CD14-positive monocyte (primary cell): ENCODE measurements at regions not wholly inside any gene's neighbourhood (a gene's known extent, or its start where the extent isn't known, plus 50 kb on each side); places are given as distances from the start of the nearest gene placed in this dataset.

ENCODE experiments used
- DNase-seq, 3 donors: peaks; one replicate each; pipeline ENCODE4 v3.0.0-alpha.2; 2011 to 2022
- H2AFZ ChIP-seq: 2 replicates; pipeline ENCODE4 v1.6.0; 2012; ENCODE audit warnings: mild to moderate bottlenecking, low read depth, low read length, inconsistent platforms; ENCODE audit not compliant: insufficient read depth, poor library complexity, severe bottlenecking
- H3K27ac ChIP-seq, 2 donors: 1 replicate in 1 of 2; 2 replicates in 1 of 2; pipeline ENCODE4 v1.5.1; 2012 to 2013; ENCODE audit warnings: low read length in 2 of 2, control low read depth in 1 of 2, inconsistent platforms in 1 of 2, low read depth in 1 of 2, mild to moderate bottlenecking in 1 of 2
- H3K27me3 ChIP-seq, 2 donors: one replicate each; pipeline versions ENCODE4 v1.6.0 to v1.6.1; 2011 to 2013; ENCODE audit warnings: low read length in 2 of 2; ENCODE audit not compliant: control insufficient read depth in 2 of 2, insufficient read depth in 2 of 2
- H3K36me3 ChIP-seq, 2 donors: replicated peaks in 1 of 2; 1 replicate in 1 of 2; 2 replicates in 1 of 2; pipeline versions ENCODE4 v1.5.1 to v1.6.1; 2012 to 2013; ENCODE audit warnings: low read length in 2 of 2, control low read depth in 1 of 2, inconsistent platforms in 1 of 2, mild to moderate bottlenecking in 1 of 2; ENCODE audit not compliant: insufficient read depth in 2 of 2, control insufficient read depth in 1 of 2
- H3K4me1 ChIP-seq, 2 donors: 1 replicate in 1 of 2; 2 replicates in 1 of 2; pipeline versions ENCODE4 v1.5.1 to v1.6.1; 2012 to 2013; ENCODE audit warnings: low read length in 2 of 2, control low read depth in 1 of 2, inconsistent platforms in 1 of 2, mild to moderate bottlenecking in 1 of 2, moderate library complexity in 1 of 2; ENCODE audit not compliant: insufficient read depth in 2 of 2, control insufficient read depth in 1 of 2
- H3K4me2 ChIP-seq: replicated peaks from 2 replicates; pipeline ENCODE3; 2012; ENCODE audit warnings: low read length, moderate library complexity, mild to moderate bottlenecking; ENCODE audit not compliant: poor library complexity, severe bottlenecking; ENCODE audit errors: extremely low read depth
- H3K4me3 ChIP-seq, 3 experiments: fragments of 200-600 bp in 1 of 3; sonication (generic) in 1 of 3; replicated peaks in 1 of 3; 1 replicate in 2 of 3; 2 replicates in 1 of 3; pipeline ENCODE4 v1.5.1; 2011 to 2013; ENCODE audit warnings: low read length in 3 of 3, mild to moderate bottlenecking in 3 of 3, control low read depth in 2 of 3, low read depth in 2 of 3, inconsistent platforms in 1 of 3, moderate library complexity in 1 of 3
- H3K79me2 ChIP-seq: 2 replicates; pipeline ENCODE4 v1.6.0; 2012; ENCODE audit warnings: mild to moderate bottlenecking, control low read depth, inconsistent platforms, low read length, moderate library complexity; ENCODE audit not compliant: insufficient read depth
- H3K9ac ChIP-seq: 2 replicates; pipeline ENCODE4 v1.6.0; 2017; ENCODE audit warnings: low read length, mild to moderate bottlenecking; ENCODE audit not compliant: insufficient read depth, poor library complexity, severe bottlenecking
- H3K9me3 ChIP-seq, 2 donors: replicated peaks in 1 of 2; 1 replicate in 1 of 2; 2 replicates in 1 of 2; pipeline versions ENCODE4 v1.5.1 to v1.6.1; 2012 to 2013; ENCODE audit warnings: low read length in 2 of 2, control low read depth in 1 of 2; ENCODE audit not compliant: control insufficient read depth in 1 of 2, insufficient read depth in 1 of 2
- H4K20me1 ChIP-seq: 2 replicates; pipeline ENCODE4 v1.6.0; 2012; ENCODE audit warnings: mild to moderate bottlenecking, low read length, control low read depth, moderate library complexity; ENCODE audit not compliant: insufficient read depth
- H3K27ac Mint-ChIP-seq, 7 donors: one replicate each; pipeline ENCODE4 v1.8.0; 2020; ENCODE audit warnings: mild to moderate bottlenecking in 7 of 7, mixed read lengths in 7 of 7, moderate library complexity in 6 of 7, inconsistent platforms in 2 of 7
- H3K27me3 Mint-ChIP-seq, 3 donors: one replicate each; pipeline ENCODE4 v1.8.0; 2021 to 2022; ENCODE audit warnings: low read depth in 3 of 3, mild to moderate bottlenecking in 3 of 3, mixed read lengths in 3 of 3, moderate library complexity in 3 of 3, inconsistent platforms in 1 of 3
- H3K36me3 Mint-ChIP-seq, 2 donors: one replicate each; pipeline ENCODE4 v1.8.0; 2020; ENCODE audit warnings: mixed read lengths in 2 of 2, inconsistent platforms in 1 of 2, mild to moderate bottlenecking in 1 of 2
- H3K4me1 Mint-ChIP-seq: one replicate; pipeline ENCODE4 v1.8.0; 2020; ENCODE audit warnings: mild to moderate bottlenecking, mixed read lengths
- H3K4me3 Mint-ChIP-seq, 2 donors: one replicate each; pipeline ENCODE4 v1.8.0; 2020; ENCODE audit warnings: mild to moderate bottlenecking in 2 of 2, mixed read lengths in 2 of 2, moderate library complexity in 1 of 2
- H3K9me3 Mint-ChIP-seq, 7 donors: one replicate each; pipeline ENCODE4 v1.8.0; 2020 to 2022; ENCODE audit warnings: mixed read lengths in 7 of 7, mild to moderate bottlenecking in 6 of 7, moderate library complexity in 6 of 7, inconsistent platforms in 2 of 7
- WGBS: methylation state at CpG from one replicate; pipeline ENCODE4 v1.1.5; 2013; ENCODE audit warnings: missing lambda C conversion rate; ENCODE audit not compliant: insufficient coverage; 5-methylcytosine and 5-hydroxymethylcytosine counted together
- intact Hi-C, 2 donors: fragments of 100-400 bp; cut with micrococcal nuclease; formaldehyde crosslinking; loops; one replicate each; pipeline versions ENCODE4 v1.15.0 to v1.15.1; 2023
- TF ChIP-seq, protein P1 (sequence below): fragments of 200-600 bp; IDR thresholded peaks from one replicate; pipeline ENCODE4 v1.8.0; 2022; ENCODE audit warnings: antibody characterized with exemption, mild to moderate bottlenecking

DNA sequence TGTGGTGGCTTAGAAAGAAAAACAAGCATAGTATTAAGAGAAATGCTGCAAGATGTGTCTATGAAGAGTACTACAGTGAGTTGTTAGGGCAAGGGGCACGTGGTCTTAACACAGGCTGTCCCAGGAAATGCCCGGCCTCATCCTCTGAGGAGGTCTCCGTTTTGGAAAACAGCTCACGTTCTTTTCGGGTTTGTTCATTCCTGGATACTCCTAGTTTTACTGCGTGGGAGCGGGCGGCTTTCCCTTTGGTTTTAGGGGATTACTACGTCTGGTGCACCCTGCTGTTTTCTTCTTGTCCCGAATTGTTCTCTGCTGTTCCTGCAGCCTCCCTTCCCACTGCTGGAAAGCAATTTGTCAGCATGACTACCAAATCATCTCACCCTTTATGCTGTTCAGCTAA lies 55.5 kb upstream of the RAB6D start:
- Histone ChIP-seq H4K20me1 (no peaks in the 10 kb centered on the region), H3K4me3 (no peak overlapping the region), H3K4me1 (no peaks in the 10 kb centered on the region), H3K9ac (no peak overlapping the region), H3K9me3 (peaks cover 0 to 10% of the 10 kb centered on the region in 2 donors), H3K27me3 (peaks cover 23 to 30% of the 10 kb centered on the region in 2 donors), H3K4me2 (no peak overlapping the region), H3K36me3 (no peaks in the 10 kb centered on the region), H3K27ac (no peak overlapping the region), H3K79me2 (no peaks in the 10 kb centered on the region), H2AFZ (no peak overlapping the region)
- TF ChIP-seq, protein P1, sequence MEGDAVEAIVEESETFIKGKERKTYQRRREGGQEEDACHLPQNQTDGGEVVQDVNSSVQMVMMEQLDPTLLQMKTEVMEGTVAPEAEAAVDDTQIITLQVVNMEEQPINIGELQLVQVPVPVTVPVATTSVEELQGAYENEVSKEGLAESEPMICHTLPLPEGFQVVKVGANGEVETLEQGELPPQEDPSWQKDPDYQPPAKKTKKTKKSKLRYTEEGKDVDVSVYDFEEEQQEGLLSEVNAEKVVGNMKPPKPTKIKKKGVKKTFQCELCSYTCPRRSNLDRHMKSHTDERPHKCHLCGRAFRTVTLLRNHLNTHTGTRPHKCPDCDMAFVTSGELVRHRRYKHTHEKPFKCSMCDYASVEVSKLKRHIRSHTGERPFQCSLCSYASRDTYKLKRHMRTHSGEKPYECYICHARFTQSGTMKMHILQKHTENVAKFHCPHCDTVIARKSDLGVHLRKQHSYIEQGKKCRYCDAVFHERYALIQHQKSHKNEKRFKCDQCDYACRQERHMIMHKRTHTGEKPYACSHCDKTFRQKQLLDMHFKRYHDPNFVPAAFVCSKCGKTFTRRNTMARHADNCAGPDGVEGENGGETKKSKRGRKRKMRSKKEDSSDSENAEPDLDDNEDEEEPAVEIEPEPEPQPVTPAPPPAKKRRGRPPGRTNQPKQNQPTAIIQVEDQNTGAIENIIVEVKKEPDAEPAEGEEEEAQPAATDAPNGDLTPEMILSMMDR, result no peak
- WGBS, result 49% methylated on average over 3 of the region's 10 CpGs
- DNase-seq, result no peak
- peaks cover 31 to 53% (median 36%) of the 10 kb centered on the region in 3 donors for H3K27me3 Mint-ChIP-seq
- intact Hi-C loops, result no loop called here
- H3K9me3 Mint-ChIP-seq, result peaks cover 0 to 7% (median 0%) of the 10 kb centered on the region in 7 donors
- H3K4me3 Mint-ChIP-seq, result no peak overlapping the region
- no peaks in the 10 kb centered on the region for H3K36me3 Mint-ChIP-seq
- no peaks in the 10 kb centered on the region for H3K4me1 Mint-ChIP-seq
- no peak overlapping the region for H3K27ac Mint-ChIP-seq

DNA sequence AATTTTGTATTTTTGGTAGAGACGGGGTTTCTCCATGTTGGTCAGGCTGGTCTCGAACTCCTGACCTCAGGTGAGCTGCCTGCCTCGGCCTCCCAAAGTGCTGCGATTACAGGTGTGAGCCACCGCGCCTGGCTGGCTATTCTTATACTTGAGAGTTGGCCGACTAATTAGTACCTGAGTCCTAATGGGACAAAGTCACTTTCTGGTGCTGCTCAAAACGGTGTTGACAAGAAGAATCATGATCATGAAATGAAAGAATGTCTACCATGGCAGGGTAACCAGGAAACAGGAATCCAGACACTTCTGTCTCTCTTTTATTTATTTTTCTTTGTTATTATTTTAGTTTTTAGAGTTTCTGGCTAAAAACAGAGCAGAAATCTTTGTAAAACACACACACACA lies 54.7 kb upstream of the RAB6D start:
- Histone ChIP-seq H2AFZ (no peak overlapping the region), H3K9ac (no peak overlapping the region), H3K27ac (no peak overlapping the region), H3K4me2 (no peak overlapping the region), H3K4me3 (no peak overlapping the region), H3K36me3 (no peaks in the 10 kb centered on the region), H4K20me1 (no peaks in the 10 kb centered on the region), H3K4me1 (no peaks in the 10 kb centered on the region), H3K79me2 (no peaks in the 10 kb centered on the region), H3K27me3 (peaks cover 15 to 22% of the 10 kb centered on the region in 2 donors), H3K9me3 (peaks cover 0 to 5% of the 10 kb centered on the region in 2 donors)
- Mint-ChIP-seq H3K36me3 (no peaks in the 10 kb centered on the region), H3K4me1 (no peaks in the 10 kb centered on the region), H3K27ac (no peak overlapping the region), H3K27me3 (peaks cover 23 to 47% (median 28%) of the 10 kb centered on the region in 3 donors), H3K4me3 (no peak overlapping the region), H3K9me3 (peaks cover 0 to under 1% (median 0%) of the 10 kb centered on the region in 7 donors)
- 90% methylated on average over 6 of the region's 8 CpGs for WGBS
- no peak for DNase-seq
- TF ChIP-seq, protein P1, result no peak
- intact Hi-C loops, result no loop called here
